Trophoblast cell (in vitro differentiated cells and primary cell): ENCODE measurements at regions not wholly inside any gene's neighbourhood (a gene's known extent, or its start where the extent isn't known, plus 50 kb on each side); places are given as distances from the start of the nearest gene placed in this dataset.

Experiments
- DNase-seq, 2 donors: peaks; one replicate each; pipeline ENCODE4 v3.0.0-alpha.2; 2016
- H2AFZ ChIP-seq: 2 replicates; pipeline ENCODE4 v1.6.1; 2013; ENCODE audit warnings: low read length, moderate library complexity, mild to moderate bottlenecking; ENCODE audit not compliant: insufficient read depth, poor library complexity
- H2AK5ac ChIP-seq: 2 replicates; pipeline ENCODE4 v1.6.1; 2013; ENCODE audit warnings: mild to moderate bottlenecking, low read length
- H2BK120ac ChIP-seq: 2 replicates; pipeline ENCODE4 v1.6.1; 2013; ENCODE audit warnings: low read length, mild to moderate bottlenecking, moderate library complexity; ENCODE audit not compliant: insufficient read depth, poor library complexity
- H2BK12ac ChIP-seq: 2 replicates; pipeline ENCODE4 v1.6.1; 2013; ENCODE audit warnings: mild to moderate bottlenecking, low read length, moderate library complexity
- H2BK5ac ChIP-seq: 2 replicates; pipeline ENCODE4 v1.6.1; 2013; ENCODE audit warnings: low read length, low read depth, moderate library complexity, mild to moderate bottlenecking; ENCODE audit not compliant: poor library complexity
- H3K14ac ChIP-seq: 2 replicates; pipeline ENCODE4 v1.6.1; 2013; ENCODE audit warnings: mild to moderate bottlenecking, low read length
- H3K18ac ChIP-seq: 2 replicates; pipeline ENCODE4 v1.6.1; 2013; ENCODE audit warnings: mild to moderate bottlenecking, low read length
- H3K23ac ChIP-seq: 2 replicates; pipeline ENCODE4 v1.6.1; 2013; ENCODE audit warnings: low read length
- H3K27ac ChIP-seq: 2 replicates; pipeline ENCODE4 v1.5.1; 2013; ENCODE audit warnings: low read depth, mild to moderate bottlenecking, inconsistent platforms, low read length, moderate library complexity
- H3K27me3 ChIP-seq: 2 replicates; pipeline ENCODE4 v1.6.1; 2013; ENCODE audit warnings: inconsistent platforms, mild to moderate bottlenecking, low read length, moderate library complexity; ENCODE audit not compliant: insufficient read depth
- H3K36me3 ChIP-seq, 2 experiments: 1 replicate in 1 of 2; 2 replicates in 1 of 2; pipeline ENCODE4 v1.6.1; 2013; ENCODE audit warnings: low read length in 2 of 2, mild to moderate bottlenecking in 2 of 2, moderate library complexity in 1 of 2; ENCODE audit not compliant: insufficient read depth in 2 of 2, control insufficient read depth in 1 of 2
- H3K4ac ChIP-seq: 2 replicates; pipeline ENCODE4 v1.6.1; 2013; ENCODE audit warnings: low read depth, mild to moderate bottlenecking, low read length, moderate library complexity
- H3K4me1 ChIP-seq, 2 experiments: 1 replicate in 1 of 2; 2 replicates in 1 of 2; pipeline ENCODE4 v1.6.1; 2013; ENCODE audit warnings: low read length in 2 of 2, mild to moderate bottlenecking in 2 of 2, moderate library complexity in 1 of 2; ENCODE audit not compliant: insufficient read depth in 2 of 2, control insufficient read depth in 1 of 2
- H3K4me2 ChIP-seq: 2 replicates; pipeline ENCODE4 v1.6.1; 2013; ENCODE audit warnings: inconsistent platforms, mild to moderate bottlenecking, low read length, moderate library complexity
- H3K4me3 ChIP-seq: 2 replicates; pipeline ENCODE4 v1.5.1; 2013; ENCODE audit warnings: mild to moderate bottlenecking, low read depth, low read length, inconsistent platforms
- H3K79me1 ChIP-seq: one replicate; pipeline ENCODE4 v1.6.1; 2013; ENCODE audit warnings: low read length
- H3K79me2 ChIP-seq: 2 replicates; pipeline ENCODE4 v1.6.1; 2013; ENCODE audit warnings: low read length, mild to moderate bottlenecking; ENCODE audit not compliant: control insufficient read depth, insufficient read depth, poor library complexity
- H3K9ac ChIP-seq: 2 replicates; pipeline ENCODE4 v1.6.1; 2013; ENCODE audit warnings: mild to moderate bottlenecking, low read length
- H3K9me3 ChIP-seq: 2 replicates; pipeline ENCODE4 v1.6.1; 2013; ENCODE audit warnings: low read depth, mild to moderate bottlenecking, control low read depth, inconsistent platforms, low read length; ENCODE audit not compliant: insufficient read depth
- H4K12ac ChIP-seq: 2 replicates; pipeline ENCODE4 v1.6.1; 2013; ENCODE audit warnings: low read depth, mild to moderate bottlenecking, low read length, moderate library complexity
- H4K8ac ChIP-seq: 2 replicates; pipeline ENCODE4 v1.6.1; 2013; ENCODE audit warnings: low read depth, mild to moderate bottlenecking, low read length, moderate library complexity
- H4K91ac ChIP-seq: one replicate; pipeline ENCODE4 v1.6.1; 2013; ENCODE audit warnings: low read depth, mild to moderate bottlenecking, low read length, moderate library complexity
- WGBS: extraction: QIAGEN DNeasy Blood & Tissue Kit; methylation state at CpG from one replicate; pipeline ENCODE4 v1.1.7; 2013; ENCODE audit warnings: missing lambda C conversion rate; ENCODE audit not compliant: insufficient read length, insufficient coverage; ENCODE audit errors: extremely low coverage; 5-methylcytosine and 5-hydroxymethylcytosine counted together

DNA sequence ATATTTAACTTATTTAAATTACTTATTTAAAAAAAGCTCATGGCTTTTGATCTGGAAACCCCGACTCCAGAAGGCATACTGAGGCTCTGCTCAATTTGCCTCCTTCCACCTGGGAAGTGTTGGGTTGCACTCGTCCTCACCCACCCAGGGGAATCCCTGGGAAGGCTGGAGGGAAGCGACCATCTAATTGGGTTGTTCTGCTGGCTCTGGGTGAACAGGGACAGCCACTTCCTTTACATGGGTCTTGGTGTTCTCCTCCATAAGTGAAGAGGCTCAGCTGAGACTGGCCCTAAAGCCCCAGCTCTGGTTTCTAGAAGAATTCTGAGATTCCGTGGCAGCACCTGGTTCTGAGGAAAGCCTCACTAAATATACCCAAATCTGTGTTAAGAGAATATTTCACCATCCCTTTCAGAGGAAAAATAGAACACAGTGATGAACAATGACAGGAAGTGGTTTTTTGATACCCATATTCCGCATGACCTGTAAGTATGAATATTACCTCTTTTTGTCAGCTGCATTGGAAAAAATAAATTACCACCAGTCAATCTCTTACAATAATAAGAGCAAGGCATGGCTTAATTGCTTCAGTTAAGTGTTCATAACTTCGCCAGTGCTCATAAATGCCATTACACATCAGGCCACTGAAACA is 131.1 kb upstream of the SHH start:
- Histone ChIP-seq H3K27me3 (no peaks in the 10 kb centered on the region), H3K27ac (no peak overlapping the region), H3K4ac (no peak overlapping the region), H3K14ac (no peak overlapping the region), H3K4me2 (no peak overlapping the region), H2BK12ac (no peak overlapping the region), H3K23ac (no peak overlapping the region), H3K4me3 (no peak overlapping the region), H3K9me3 (peaks cover 8% of the 10 kb centered on the region), H3K18ac (no peak overlapping the region), H3K36me3 (no peaks in the 10 kb centered on the region), H2AFZ (no peak overlapping the region), H3K9ac (no peak overlapping the region), H3K79me1 (no peaks in the 10 kb centered on the region), H3K79me2 (no peaks in the 10 kb centered on the region), H2BK5ac (no peak overlapping the region), H3K4me1 (no peaks in the 10 kb centered on the region), H2BK120ac (no peak overlapping the region), H4K91ac (no peak overlapping the region), H4K12ac (no peak overlapping the region), H2AK5ac (no peak overlapping the region), H4K8ac (no peak overlapping the region)
- DNase-seq: no peak
- WGBS: no CpG with 5 or more reads among the region's 6 CpGs

DNA sequence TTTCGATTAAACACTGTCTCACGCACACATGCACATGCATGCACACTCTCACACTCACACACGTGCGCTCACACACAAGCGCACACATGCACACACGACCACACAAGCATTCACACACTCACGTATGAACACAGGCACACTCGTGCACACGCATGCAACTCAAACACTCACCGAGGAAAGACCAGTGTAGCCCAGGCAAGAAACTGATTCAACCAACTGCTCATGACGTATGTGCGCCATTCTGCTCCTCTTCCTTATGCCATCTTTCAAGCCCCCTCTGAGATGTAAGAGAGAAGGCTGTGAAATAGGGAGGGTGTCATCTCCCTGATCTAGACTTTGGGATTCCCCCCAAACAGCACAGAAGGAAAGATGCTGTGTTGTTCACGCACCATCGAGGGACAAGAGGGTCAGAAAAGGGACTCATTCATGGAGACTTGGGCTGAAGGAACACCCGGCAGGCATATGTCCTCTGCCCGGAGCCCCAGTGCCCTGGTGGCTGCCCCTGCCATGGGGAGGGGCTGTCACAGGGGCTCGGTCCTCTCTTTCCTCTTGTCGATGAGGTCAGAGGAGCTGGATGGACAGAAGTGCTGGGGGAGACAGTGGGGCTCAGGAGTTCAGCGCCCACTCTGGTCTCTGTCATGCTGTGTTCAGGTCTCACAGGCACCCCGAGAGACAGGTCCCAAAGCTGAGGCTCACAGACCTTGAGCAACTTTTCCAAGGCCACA is 130.1 kb upstream of the SHH start:
- WGBS: no CpG with 5 or more reads among the region's 20 CpGs
- H2AK5ac ChIP-seq: no peak overlapping the region
- H3K27ac ChIP-seq: no peak overlapping the region
- no peak overlapping the region for H3K18ac ChIP-seq
- H2BK5ac ChIP-seq: no peak overlapping the region
- no peak overlapping the region for H3K9ac ChIP-seq
- no peak overlapping the region for H2AFZ ChIP-seq
- no peaks in the 10 kb centered on the region for H3K79me2 ChIP-seq
- no peak overlapping the region for H4K12ac ChIP-seq
- no peak overlapping the region for H3K4ac ChIP-seq
- no peaks in the 10 kb centered on the region for H3K4me1 ChIP-seq
- H2BK120ac ChIP-seq: no peak overlapping the region
- H3K79me1 ChIP-seq: no peaks in the 10 kb centered on the region
- H4K8ac ChIP-seq: no peak overlapping the region
- peak overlapping the region; percentile 4 for H3K4me3 ChIP-seq
- no peak for DNase-seq
- no peak overlapping the region for H3K4me2 ChIP-seq
- no peak overlapping the region for H3K23ac ChIP-seq
- H3K14ac ChIP-seq: no peak overlapping the region
- H3K27me3 ChIP-seq: no peaks in the 10 kb centered on the region
- no peaks in the 10 kb centered on the region for H3K36me3 ChIP-seq
- H4K91ac ChIP-seq: no peak overlapping the region
- no peak overlapping the region for H2BK12ac ChIP-seq
- H3K9me3 ChIP-seq: peaks cover 9% of the 10 kb centered on the region

DNA sequence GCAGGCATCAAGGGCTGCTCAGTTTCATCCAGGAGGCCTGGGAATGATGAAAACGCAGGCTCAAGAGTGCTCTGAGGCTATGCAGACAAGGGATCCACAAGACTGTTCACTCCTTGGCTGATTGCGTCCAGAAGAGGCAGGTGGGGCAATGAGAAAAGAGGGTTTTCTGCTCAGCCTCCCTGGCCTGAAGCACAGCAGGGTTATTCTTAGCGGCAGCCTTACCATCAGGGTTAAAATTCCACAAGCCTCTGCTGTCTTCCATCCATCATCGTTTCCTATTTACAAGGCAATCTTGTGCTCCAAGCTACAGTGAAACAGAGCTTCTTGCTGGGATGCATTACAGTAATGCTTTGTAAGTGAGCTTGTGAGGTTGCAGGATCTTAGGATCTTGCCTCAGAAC is 129.4 kb upstream of the SHH start:
- no peak overlapping the region for H3K14ac ChIP-seq
- no peak overlapping the region for H3K9ac ChIP-seq
- H3K18ac ChIP-seq: no peak overlapping the region
- H4K8ac ChIP-seq: no peak overlapping the region
- H2BK12ac ChIP-seq: no peak overlapping the region
- no peaks in the 10 kb centered on the region for H3K27me3 ChIP-seq
- no peaks in the 10 kb centered on the region for H3K79me2 ChIP-seq
- no peak overlapping the region for H4K12ac ChIP-seq
- H3K27ac ChIP-seq: no peak overlapping the region
- H3K9me3 ChIP-seq: peaks cover 12% of the 10 kb centered on the region
- no peak overlapping the region for H3K4me3 ChIP-seq
- H3K79me1 ChIP-seq: no peaks in the 10 kb centered on the region
- H3K36me3 ChIP-seq: no peaks in the 10 kb centered on the region
- H2AFZ ChIP-seq: no peak overlapping the region
- H3K4me2 ChIP-seq: no peak overlapping the region
- no peak overlapping the region for H3K4ac ChIP-seq
- H2AK5ac ChIP-seq: no peak overlapping the region
- H4K91ac ChIP-seq: no peak overlapping the region
- no peak for DNase-seq
- H3K4me1 ChIP-seq: no peaks in the 10 kb centered on the region
- no peak overlapping the region for H2BK5ac ChIP-seq
- no peak overlapping the region for H2BK120ac ChIP-seq
- no CpG with 5 or more reads among the region's 4 CpGs for WGBS
- no peak overlapping the region for H3K23ac ChIP-seq

DNA sequence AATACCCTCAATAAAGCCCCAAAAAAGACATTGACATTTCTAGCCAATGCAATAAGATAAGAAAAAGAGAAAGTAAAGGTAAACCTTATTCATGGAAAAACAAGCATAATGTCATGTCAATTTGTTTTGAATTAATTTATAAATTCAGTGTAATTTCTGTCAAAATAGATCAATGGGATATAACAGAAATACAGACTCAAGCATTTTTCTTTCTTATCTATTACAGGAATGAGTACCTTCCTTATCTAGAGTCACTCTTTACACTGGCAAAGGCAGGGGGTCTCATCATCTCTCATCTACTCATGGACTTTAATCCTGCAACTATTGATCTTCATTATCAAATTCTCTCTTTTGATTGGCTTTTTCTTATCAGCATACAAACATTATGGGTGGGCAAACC is 127.1 kb upstream of the SHH start:
- H4K12ac ChIP-seq: no peak overlapping the region

More for the DNA sequence above, 127.1 kb upstream of the SHH start:
- H3K23ac ChIP-seq: no peak overlapping the region
- no peaks in the 10 kb centered on the region for H3K4me1 ChIP-seq
- H3K79me1 ChIP-seq: no peaks in the 10 kb centered on the region
- no peak overlapping the region for H2BK120ac ChIP-seq
- H4K8ac ChIP-seq: no peak overlapping the region
- H3K18ac ChIP-seq: no peak overlapping the region
- no peak overlapping the region for H3K27ac ChIP-seq
- no peak overlapping the region for H2BK5ac ChIP-seq
- no peak overlapping the region for H4K91ac ChIP-seq
- peaks cover 11% of the 10 kb centered on the region for H3K9me3 ChIP-seq
- H2AK5ac ChIP-seq: no peak overlapping the region
- no peak overlapping the region for H2AFZ ChIP-seq
- H3K4me2 ChIP-seq: no peak overlapping the region
- H2BK12ac ChIP-seq: no peak overlapping the region
- H3K4me3 ChIP-seq: no peak overlapping the region
- H3K4ac ChIP-seq: no peak overlapping the region
- no peak for DNase-seq
- H3K14ac ChIP-seq: no peak overlapping the region
- H3K9ac ChIP-seq: no peak overlapping the region
- H3K79me2 ChIP-seq: no peaks in the 10 kb centered on the region
- H3K36me3 ChIP-seq: no peaks in the 10 kb centered on the region
- H3K27me3 ChIP-seq: no peaks in the 10 kb centered on the region
